ENCODE measurements at regions not wholly inside any gene's neighbourhood (a gene's known extent, or its start where the extent isn't known, plus 50 kb on each side); places are given as distances from the start of the nearest gene placed in this dataset.
A peak's percentile ranks its signal among the peaks of the same experiment; 100 is the strongest.

GRCh38 chr18:53799134-53799533, 425.3 kb downstream of the MBD2 start:
- Histone ChIP-seq H3K9ac (ENCODE audit: low read depth in 2 of 2, low read length in 2 of 2) (no peak overlapping the region), H3K4me3 (no peak overlapping the region), H3K9me3 (no peaks in the 10 kb centered on the region), H3K36me3 (no peaks in the 10 kb centered on the region), H3K27me3 (no peaks in the 10 kb centered on the region), H3K4me1 (no peaks in the 10 kb centered on the region), H3K27ac (no peak overlapping the region)
- intact Hi-C loops (cut with DNase I): no loop called here
- TF ChIP-seq CTCF (IDR thresholded peaks at IDR 0.05): no peak
- no peak for DNase-seq

GRCh38 chr18:53798516-53798915, 426.0 kb downstream of the MBD2 start:
- no peak for TF ChIP-seq CTCF (IDR thresholded peaks at IDR 0.05)
- H3K36me3 ChIP-seq: no peaks in the 10 kb centered on the region
- no peaks in the 10 kb centered on the region for H3K27me3 ChIP-seq
- peak overlapping the region; percentile 19 for H3K27ac ChIP-seq
- H3K9me3 ChIP-seq: no peaks in the 10 kb centered on the region
- no peaks in the 10 kb centered on the region for H3K4me1 ChIP-seq
- H3K4me3 ChIP-seq: no peak overlapping the region
- intact Hi-C loops (cut with DNase I): no loop called here
- DNase-seq: no peak
- H3K9ac ChIP-seq (ENCODE audit: low read depth in 2 of 2, low read length in 2 of 2): no peak overlapping the region

- DNase-seq: peak; percentile 47
- no peaks in the 10 kb centered on the region for H3K27me3 ChIP-seq
- TF ChIP-seq CTCF (IDR thresholded peaks at IDR 0.05): no peak
- intact Hi-C loops (cut with DNase I): no loop called here
- H3K36me3 ChIP-seq: no peaks in the 10 kb centered on the region
- no peaks in the 10 kb centered on the region for H3K4me1 ChIP-seq
- H3K4me3 ChIP-seq: no peak overlapping the region
- no peaks in the 10 kb centered on the region for H3K9me3 ChIP-seq
- H3K27ac ChIP-seq: peak overlapping the region; percentile 19
- no peak overlapping the region for H3K9ac ChIP-seq (ENCODE audit: low read depth in 2 of 2, low read length in 2 of 2)
Measured at GRCh38 chr18:53797998-53798495, 426.4 kb downstream of the MBD2 start.

- H3K9ac ChIP-seq (ENCODE audit: low read depth in 2 of 2, low read length in 2 of 2): no peak overlapping the region
- intact Hi-C loops (cut with DNase I): no loop called here
- no peak for TF ChIP-seq CTCF (IDR thresholded peaks at IDR 0.05)
- H3K27ac ChIP-seq: no peak overlapping the region
- DNase-seq: peak; percentile 36
- no peak overlapping the region for H3K4me3 ChIP-seq
- H3K9me3 ChIP-seq: no peaks in the 10 kb centered on the region
- no peaks in the 10 kb centered on the region for H3K36me3 ChIP-seq
- H3K4me1 ChIP-seq: no peaks in the 10 kb centered on the region
- H3K27me3 ChIP-seq: no peaks in the 10 kb centered on the region
Measured at GRCh38 chr18:53796040-53796729, 428.3 kb downstream of the MBD2 start.

GRCh38 chr18:53795610-53796009, 428.9 kb downstream of the MBD2 start:
- no peak for TF ChIP-seq CTCF (IDR thresholded peaks at IDR 0.05)
- intact Hi-C loops (cut with DNase I): no loop called here
- H3K36me3 ChIP-seq: no peaks in the 10 kb centered on the region

More at GRCh38 chr18:53795610-53796009, 428.9 kb downstream of the MBD2 start:
- Histone ChIP-seq H3K9ac (ENCODE audit: low read depth in 2 of 2, low read length in 2 of 2) (no peak overlapping the region), H3K4me3 (no peak overlapping the region), H3K4me1 (no peaks in the 10 kb centered on the region), H3K27ac (no peak overlapping the region), H3K27me3 (no peaks in the 10 kb centered on the region), H3K9me3 (no peaks in the 10 kb centered on the region)
- DNase-seq: no peak

Measured in colonic mucosa (tissue), 4 donors.